HG03095 (cell line): ENCODE measurements at regions not wholly inside any gene's neighbourhood (a gene's known extent, or its start where the extent isn't known, plus 50 kb on each side); places are given as distances from the start of the nearest gene placed in this dataset.

ENCODE experiments used
- ATAC-seq: cut with Tn5 transposase; IDR thresholded peaks from one replicate; pipeline ENCODE4 v1.9.1; 2021; ENCODE audit warnings: moderate library complexity; ENCODE audit not compliant: unreplicated experiment

GRCh38 chr1:219281831-219282230 is 108.2 kb downstream of the LYPLAL1 start:
- ATAC-seq = no peak

GRCh38 chr1:219279017-219279770 is 105.5 kb downstream of the LYPLAL1 start:
- no peak for ATAC-seq

DNA sequence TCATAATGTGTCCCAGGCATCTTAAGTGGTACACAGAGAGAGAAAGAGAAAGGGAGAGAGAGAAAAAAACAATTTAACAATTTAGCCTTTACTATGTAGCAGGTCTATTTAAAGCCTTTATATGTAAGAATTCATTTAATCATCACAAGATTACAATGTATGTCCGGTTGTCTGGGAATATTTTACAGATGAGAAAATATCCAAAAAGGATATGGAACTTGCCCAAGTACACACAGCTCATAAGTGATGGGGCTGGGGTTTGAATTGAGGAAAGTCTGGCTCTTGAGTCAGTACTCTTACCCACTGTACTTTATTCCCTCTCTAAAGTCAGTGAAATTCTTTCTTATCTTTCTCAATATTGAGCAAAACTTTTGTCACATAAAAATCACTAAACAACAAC is 104.6 kb downstream of the LYPLAL1 start:
- ATAC-seq = no peak

DNA sequence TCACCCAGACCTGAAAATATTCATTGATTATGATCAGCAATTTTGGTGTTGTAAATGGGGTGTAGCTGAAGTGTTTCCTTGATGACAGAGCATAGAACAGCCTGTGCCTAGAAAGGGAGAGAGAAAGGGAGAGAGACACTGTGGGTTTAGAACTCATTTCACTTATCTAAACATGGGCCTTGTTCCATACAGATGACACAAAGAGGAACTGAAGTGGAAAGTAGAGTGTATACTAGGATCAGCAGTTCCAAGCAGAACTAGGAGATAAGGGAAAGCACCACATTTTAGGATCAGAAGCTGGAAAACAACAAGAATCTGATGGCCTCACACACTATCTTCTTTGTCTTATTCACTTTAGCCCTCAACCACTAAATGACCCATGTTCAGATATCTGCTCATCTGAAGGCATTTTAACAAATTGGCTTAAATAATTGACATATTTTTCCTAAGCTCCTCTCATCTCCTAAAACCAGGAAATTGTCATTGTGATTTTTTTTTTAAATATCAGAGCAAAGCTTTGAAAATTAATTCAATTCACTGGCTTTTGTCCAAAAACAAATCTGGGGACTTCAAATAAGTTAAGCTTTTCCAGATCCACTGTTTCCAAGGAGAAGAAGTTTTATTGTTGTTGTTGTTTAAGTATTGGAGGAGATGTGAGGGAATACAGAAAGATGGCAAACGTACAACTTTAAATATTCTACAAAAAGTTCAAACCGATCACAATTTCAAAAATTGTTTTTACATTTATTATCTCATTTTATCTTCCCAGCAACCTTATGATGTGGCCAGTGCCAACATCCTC is 103.8 kb downstream of the LYPLAL1 start:
- no peak for ATAC-seq

DNA sequence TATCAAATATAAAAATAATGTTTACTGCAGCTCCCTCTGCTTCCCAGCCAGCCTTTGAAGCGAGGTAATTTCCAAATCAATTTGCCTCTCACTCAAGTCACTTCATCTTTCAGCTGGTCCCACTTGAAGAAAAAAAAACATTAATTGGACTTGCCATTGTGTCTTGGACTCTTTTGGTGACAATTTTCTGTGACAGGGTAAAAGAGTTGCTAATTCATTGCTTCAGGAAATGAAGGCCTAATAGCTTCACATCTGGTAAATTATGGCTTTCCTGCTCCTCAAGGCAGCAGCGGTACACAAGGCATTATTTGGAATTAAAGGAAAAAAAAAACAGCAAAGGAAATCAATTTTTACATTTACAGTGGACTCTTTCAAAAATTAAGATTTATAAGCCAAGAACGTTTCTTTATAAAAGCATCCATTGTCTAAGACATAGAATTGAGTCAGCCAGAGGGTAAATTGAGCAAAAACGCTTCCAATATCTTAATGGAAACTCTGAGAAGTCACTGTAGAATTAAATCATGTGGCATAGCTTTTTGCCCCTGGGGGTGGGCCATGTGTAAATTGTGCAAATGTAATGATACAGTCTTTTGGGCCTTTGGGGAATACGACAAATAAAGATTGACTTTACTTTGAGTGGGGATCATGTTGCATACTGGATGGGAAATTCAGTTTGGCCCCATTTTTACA is 102.5 kb downstream of the LYPLAL1 start:
- no peak for ATAC-seq

GRCh38 chr1:219273088-219273686 is 99.5 kb downstream of the LYPLAL1 start:
- ATAC-seq = no peak

DNA sequence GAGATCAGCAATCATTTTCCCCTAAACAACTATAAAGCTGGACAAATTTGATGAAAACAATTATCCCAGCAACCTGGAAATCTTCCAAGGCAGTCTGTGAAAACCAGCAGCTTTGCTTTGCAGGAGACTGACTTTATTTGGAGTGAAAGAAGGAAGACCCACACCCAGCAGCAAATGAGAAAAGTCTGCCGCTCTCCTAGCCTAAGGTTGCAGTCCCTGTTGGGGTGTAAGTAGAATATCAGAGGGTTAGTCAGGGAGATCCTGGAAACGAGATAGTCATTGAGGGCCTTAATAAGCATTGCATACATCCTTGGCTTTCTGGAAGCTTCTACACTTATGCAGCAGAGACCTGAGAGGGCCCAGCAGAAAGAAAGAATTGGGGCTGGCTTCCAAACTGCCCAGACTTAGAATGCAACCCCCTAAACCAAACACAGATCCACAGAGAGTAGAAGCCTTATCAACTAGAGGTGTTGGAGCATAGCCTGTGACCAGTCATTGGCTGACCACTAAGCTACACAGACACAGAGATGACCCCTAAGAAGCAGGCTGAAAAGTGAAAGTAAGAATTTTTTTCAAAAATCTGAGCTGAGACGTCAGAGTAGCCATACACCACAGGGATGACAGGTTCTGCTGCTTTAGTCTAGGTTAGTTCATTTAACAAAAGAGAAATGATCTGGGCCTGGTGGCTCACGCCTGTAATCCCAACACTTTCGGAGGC is 98.3 kb downstream of the LYPLAL1 start:
- no peak for ATAC-seq

DNA sequence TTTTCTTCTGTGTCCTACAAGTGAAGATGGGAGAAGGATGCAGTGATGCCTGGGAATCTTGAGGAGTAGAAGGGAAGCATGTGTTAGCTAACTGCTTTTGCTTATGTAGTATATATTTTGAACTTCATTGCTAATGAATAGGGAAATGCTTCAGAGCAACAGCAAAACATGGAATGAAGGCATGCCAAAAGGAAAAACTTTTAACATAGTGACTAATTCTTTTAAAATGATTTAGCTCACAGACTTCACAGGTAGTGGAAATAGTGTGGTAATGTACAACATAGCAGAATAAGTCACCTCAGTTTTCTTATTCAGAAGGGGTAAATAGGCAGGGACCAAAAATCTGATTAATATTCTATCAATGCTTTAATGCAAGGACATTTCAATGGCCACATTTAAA is 95.5 kb downstream of the LYPLAL1 start:
- ATAC-seq = no peak

DNA sequence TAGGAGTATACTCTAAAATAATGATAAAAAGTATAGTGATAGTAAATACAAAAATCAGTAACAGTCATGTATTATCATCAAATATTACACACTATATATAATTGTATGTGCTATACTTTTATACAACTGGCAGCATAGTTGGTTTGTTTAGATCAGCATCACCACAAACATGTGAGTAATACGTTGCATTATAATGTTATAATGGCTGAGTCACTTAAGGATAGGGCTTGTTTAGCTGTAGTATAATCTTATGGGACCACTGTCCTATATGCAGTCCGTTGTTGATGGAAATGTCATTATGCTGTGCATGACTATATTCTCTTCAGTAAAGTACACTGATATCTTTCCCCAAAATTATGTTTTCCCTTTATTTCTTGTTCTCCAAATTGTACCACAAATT is 92.8 kb downstream of the LYPLAL1 start:
- ATAC-seq = no peak

DNA sequence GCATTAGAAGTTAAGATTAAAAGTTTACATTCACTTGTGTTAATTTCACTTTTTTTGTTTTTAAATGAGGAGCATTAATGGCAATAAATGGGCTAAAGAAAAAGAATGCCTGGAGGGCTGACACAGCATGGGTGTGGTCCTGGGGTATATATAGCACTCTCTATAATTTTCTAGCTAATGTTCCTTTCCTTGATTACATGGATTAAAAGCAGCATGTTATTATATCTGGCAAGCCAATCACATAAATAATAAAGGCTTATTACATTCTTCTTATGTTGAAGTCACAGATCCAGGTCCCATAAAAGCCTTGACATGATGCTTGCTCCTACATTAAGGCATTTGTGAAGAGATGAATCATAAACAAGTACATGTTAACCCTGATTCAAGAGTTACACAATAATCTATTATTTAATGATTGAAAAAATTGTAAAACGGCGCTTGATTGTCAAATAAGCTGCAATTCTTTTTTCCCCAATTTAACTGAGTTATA is 91.4 kb downstream of the LYPLAL1 start:
- ATAC-seq = no peak

GRCh38 chr1:219264561-219264960 is 90.9 kb downstream of the LYPLAL1 start:
- ATAC-seq = no peak
